Thyroid gland (tissue), 4 donors: ENCODE measurements at regions not wholly inside any gene's neighbourhood (a gene's known extent, or its start where the extent isn't known, plus 50 kb on each side); places are given as distances from the start of the nearest gene placed in this dataset.

Experiments
- DNase-seq, 2 donors: peaks; one replicate each; pipeline ENCODE4 v3.0.0-alpha.2; 2019
- H3K27ac ChIP-seq, 3 donors: fragments of 200-600 bp; sonication (generic); 1 replicate in 2 of 3; 2 replicates in 1 of 3; pipeline ENCODE4 v1.5.1; 2016 to 2019; ENCODE audit warnings: mild to moderate bottlenecking in 1 of 3, moderate library complexity in 1 of 3
- H3K27me3 ChIP-seq: fragments of 200-600 bp; sonication (generic); one replicate; pipeline ENCODE4 v1.5.1; 2019
- H3K36me3 ChIP-seq, 2 donors: fragments of 200-600 bp; sonication (generic); one replicate each; pipeline ENCODE4 v1.5.1; 2016 to 2019
- H3K4me1 ChIP-seq, 2 donors: fragments of 200-600 bp; sonication (generic); one replicate each; pipeline ENCODE4 v1.5.1; 2017 to 2019
- H3K4me3 ChIP-seq, 3 donors: fragments of 200-600 bp; sonication (generic); replicated peaks in 1 of 3; 1 replicate in 2 of 3; 2 replicates in 1 of 3; pipeline ENCODE4 v1.5.1; 2016; ENCODE audit warnings: mild to moderate bottlenecking in 1 of 3
- H3K9me3 ChIP-seq: fragments of 200-600 bp; sonication (generic); one replicate; pipeline ENCODE4 v1.5.1; 2017
- CTCF ChIP-seq, 6 experiments: fragments of 200-600 bp in 3 of 6; fragments of 450-650 bp in 3 of 6; sonication (generic) in 3 of 6; IDR thresholded peaks; one replicate each; pipeline ENCODE4 v1.5.1; 2016 to 2019; ENCODE audit warnings: antibody characterized with exemption in 6 of 6, mild to moderate bottlenecking in 2 of 6, inconsistent platforms in 1 of 6, moderate library complexity in 1 of 6
- POLR2A ChIP-seq, 2 donors: fragments of 450-650 bp; IDR thresholded peaks; one replicate each; pipeline ENCODE4 v1.6.1; 2017; ENCODE audit warnings: antibody characterized with exemption in 2 of 2, mild to moderate bottlenecking in 2 of 2, moderate library complexity in 1 of 2
- WGBS, 2 donors: methylation state at CpG; one replicate each; pipeline ENCODE4 v1.1.5; 2017; 5-methylcytosine and 5-hydroxymethylcytosine counted together
- intact Hi-C: fragments of 100-400 bp; cut with DNase I; formaldehyde crosslinking; loops from one replicate; pipeline ENCODE4 v1.15.1; 2023

- Histone ChIP-seq H3K27ac (no peak overlapping the region), H3K9me3 (no peaks in the 10 kb centered on the region), H3K27me3 (no peaks in the 10 kb centered on the region), H3K4me1 (no peaks in the 10 kb centered on the region), H3K4me3 (no peak overlapping the region), H3K36me3 (no peaks in the 10 kb centered on the region)
- intact Hi-C loops: no loop called here
- TF ChIP-seq POLR2A (IDR thresholded peaks at IDR 0.05) (no peak), CTCF (IDR thresholded peaks at IDR 0.05) (no peak)
- no peak for DNase-seq
- 82 to 89% methylated on average over 3 of the region's 3 CpGs for WGBS, 2 donors
These were observed 112.1 kb upstream of the RXFP2 start for GRCh38 chr13:31627097-31627845.

GRCh38 chr13:31629085-31629780 lies 110.1 kb upstream of the RXFP2 start:
- no peaks in the 10 kb centered on the region for H3K4me1 ChIP-seq
- H3K36me3 ChIP-seq: no peaks in the 10 kb centered on the region
- H3K27me3 ChIP-seq: no peaks in the 10 kb centered on the region
- intact Hi-C loops: no loop called here
- 36 to 38% methylated on average over 3 of the region's 3 CpGs for WGBS, 2 donors
- H3K9me3 ChIP-seq: no peaks in the 10 kb centered on the region
- no peak for TF ChIP-seq POLR2A (IDR thresholded peaks at IDR 0.05)
- TF ChIP-seq CTCF (IDR thresholded peaks at IDR 0.05): no peak
- DNase-seq: no peak
- no peak overlapping the region for H3K27ac ChIP-seq
- H3K4me3 ChIP-seq: no peak overlapping the region

GRCh38 chr13:31631071-31631470 lies 108.3 kb upstream of the RXFP2 start:
- no peaks in the 10 kb centered on the region for H3K4me1 ChIP-seq
- WGBS, 2 donors: 39 to 62% methylated on average over 3 of the region's 3 CpGs
- no peak for TF ChIP-seq CTCF (IDR thresholded peaks at IDR 0.05)
- TF ChIP-seq POLR2A (IDR thresholded peaks at IDR 0.05): no peak
- H3K9me3 ChIP-seq: no peaks in the 10 kb centered on the region
- H3K27ac ChIP-seq: no peak overlapping the region
- no peak for DNase-seq
- intact Hi-C loops: no loop called here
- H3K4me3 ChIP-seq: no peak overlapping the region
- H3K36me3 ChIP-seq: no peaks in the 10 kb centered on the region
- H3K27me3 ChIP-seq: no peaks in the 10 kb centered on the region

- Histone ChIP-seq H3K4me1 (no peaks in the 10 kb centered on the region), H3K27ac (no peak overlapping the region)
These were observed 107.6 kb upstream of the RXFP2 start for GRCh38 chr13:31631746-31632145.

More at GRCh38 chr13:31631746-31632145, 107.6 kb upstream of the RXFP2 start:
- Histone ChIP-seq H3K27me3 (no peaks in the 10 kb centered on the region), H3K4me3 (no peak overlapping the region), H3K9me3 (no peaks in the 10 kb centered on the region), H3K36me3 (no peaks in the 10 kb centered on the region)
- no peak for DNase-seq
- no peak for TF ChIP-seq CTCF (IDR thresholded peaks at IDR 0.05)
- TF ChIP-seq POLR2A (IDR thresholded peaks at IDR 0.05): no peak
- intact Hi-C loops: no loop called here
